HCEC 1CT (cell line): ENCODE measurements at regions not wholly inside any gene's neighbourhood (a gene's known extent, or its start where the extent isn't known, plus 50 kb on each side); places are given as distances from the start of the nearest gene placed in this dataset.
A peak's percentile ranks its signal among the peaks of the same experiment; 100 is the strongest.
"Not testable (repeated sequence)": the region's sequence is repeated elsewhere in the genome, so short reads cannot be mapped to it uniquely, and the experiment has no call there.

ENCODE experiments used
- DNase-seq: peaks from one replicate; pipeline ENCODE4 v3.0.0-alpha.2; 2017

- DNase-seq, result no peak
Observed at GRCh38 chr7:34401776-34402175, 256.2 kb upstream of the NPSR1 start.

GRCh38 chr7:34406848-34407530 is 251.0 kb upstream of the NPSR1 start:
- no peak for DNase-seq

GRCh38 chr7:34407586-34407985 is 250.4 kb upstream of the NPSR1 start:
- no peak for DNase-seq

GRCh38 chr7:34417781-34418180 is 240.2 kb upstream of the NPSR1 start:
- DNase-seq, result no peak

GRCh38 chr7:34421526-34421925 is 236.5 kb upstream of the NPSR1 start:
- no peak for DNase-seq

- DNase-seq, result no peak
Observed at GRCh38 chr7:34425194-34425593, 232.8 kb upstream of the NPSR1 start.

GRCh38 chr7:34425631-34426384 is 232.2 kb upstream of the NPSR1 start:
- no peak for DNase-seq

- peak; percentile 29 for DNase-seq
Observed at GRCh38 chr7:34430456-34430855, 227.6 kb upstream of the NPSR1 start.

GRCh38 chr7:34438436-34438835 is 219.6 kb upstream of the NPSR1 start:
- no peak for DNase-seq

GRCh38 chr7:34445653-34446052 is 212.4 kb upstream of the NPSR1 start:
- DNase-seq, result no peak

GRCh38 chr7:34448531-34448930 is 209.5 kb upstream of the NPSR1 start:
- not testable (repeated sequence) for DNase-seq

- DNase-seq, result no peak
Observed at GRCh38 chr7:34449765-34450164, 208.3 kb upstream of the NPSR1 start.

GRCh38 chr7:34451183-34451582 is 206.8 kb upstream of the NPSR1 start:
- DNase-seq, result no peak

GRCh38 chr7:34451923-34452322 is 206.1 kb upstream of the NPSR1 start:
- peak; percentile 27 for DNase-seq

- no peak for DNase-seq
Observed at GRCh38 chr7:34452363-34452762, 205.7 kb upstream of the NPSR1 start.

GRCh38 chr7:34453150-34453549 is 204.9 kb upstream of the NPSR1 start:
- DNase-seq, result no peak

GRCh38 chr7:34454381-34454780 is 203.6 kb upstream of the NPSR1 start:
- DNase-seq, result no peak

- DNase-seq, result no peak
Observed at GRCh38 chr7:34457329-34457728, 200.7 kb upstream of the NPSR1 start.

GRCh38 chr7:34463830-34464229 is 194.2 kb upstream of the NPSR1 start:
- DNase-seq, result no peak

GRCh38 chr7:34471844-34472243 is 186.2 kb upstream of the NPSR1 start:
- DNase-seq, result no peak

- no peak for DNase-seq
Observed at GRCh38 chr7:34486371-34486770, 171.6 kb upstream of the NPSR1 start.

GRCh38 chr7:34487391-34488115 is 170.5 kb upstream of the NPSR1 start:
- no peak for DNase-seq

- DNase-seq, result no peak
Observed at GRCh38 chr7:34488766-34489165, 169.3 kb upstream of the NPSR1 start.

- no peak for DNase-seq
Observed at GRCh38 chr7:34491899-34492298, 166.1 kb upstream of the NPSR1 start.
